A549 (cell line): ENCODE measurements at regions not wholly inside any gene's neighbourhood (a gene's known extent, or its start where the extent isn't known, plus 50 kb on each side); places are given as distances from the start of the nearest gene placed in this dataset.
"Not testable (repeated sequence)": the region's sequence is repeated elsewhere in the genome, so short reads cannot be mapped to it uniquely, and the experiment has no call there.

Experiments used
- ATAC-seq, 2 experiments: fragments of 200-7000 bp in 1 of 2; fragments of >200 bp in 1 of 2; cut with Nextera tagmentation in 1 of 2; cut with Tn5 transposase in 1 of 2; 3 replicates each; pipeline versions ENCODE4 v1.8.0 to v1.9.1; 2018 to 2020; ENCODE audit warnings: mild to moderate bottlenecking in 1 of 2, moderate library complexity in 1 of 2
- CTCF ChIA-PET: fragments of 300-600 bp; sonication (Branson Sonifier 250); formaldehyde crosslinking; extraction: SDS; loops from one replicate; lab custom pipeline; 2021; ENCODE audit warnings: antibody characterized with exemption, inconsistent platforms; lab: Yijun Ruan, JAX
- POLR2A ChIA-PET: fragments of 350-600 bp; formaldehyde crosslinking; extraction: SDS; loops from one replicate; lab custom pipeline; 2021; ENCODE audit warnings: antibody characterized with exemption, inconsistent platforms; lab: Yijun Ruan, JAX
- DNase-seq, 2 experiments: peaks; one replicate each; pipeline versions ENCODE4 v3.0.0 to v3.0.0-alpha.2; 2011 to 2016; ENCODE audit warnings: low read depth in 1 of 2, low spot score in 1 of 2
- FAIRE-seq: peaks from 2 replicates; lab custom pipeline; 2011; peaks lifted over from hg19 to GRCh38; lab: Jason Lieb, UNC
- H3K27ac ChIP-seq, 2 experiments: fragments of >200 bp; sonication (Bioruptor Twin); formaldehyde crosslinking; 3 replicates each; pipeline ENCODE4 v1.5.1; 2016 to 2017
- H3K4me1 ChIP-seq: fragments of >200 bp; sonication (Bioruptor Twin); formaldehyde crosslinking; 3 replicates; pipeline ENCODE4 v1.6.1; 2016
- H3K4me2 ChIP-seq: fragments of >200 bp; sonication (Bioruptor Twin); formaldehyde crosslinking; 3 replicates; pipeline ENCODE4 v1.6.1; 2016
- H3K4me3 ChIP-seq: fragments of >200 bp; sonication (Bioruptor Twin); formaldehyde crosslinking; 3 replicates; pipeline ENCODE4 v1.5.1; 2016
- H3K9me3 ChIP-seq: fragments of >200 bp; sonication (Bioruptor Twin); formaldehyde crosslinking; 3 replicates; pipeline ENCODE4 v1.6.1; 2016
- BCL3 ChIP-seq: fragments of >200 bp; sonication (Bioruptor Twin); formaldehyde crosslinking; IDR thresholded peaks from 3 replicates; pipeline ENCODE4 v1.6.1; 2016
- BHLHE40 ChIP-seq: IDR thresholded peaks from 2 replicates; pipeline ENCODE4 v1.6.1; 2012; ENCODE audit warnings: low read depth, low read length, inconsistent platforms
- CHD4 ChIP-seq: fragments of 200-600 bp; sonication (generic); IDR thresholded peaks from 2 replicates; pipeline ENCODE4 v1.6.1; 2016; ENCODE audit warnings: antibody characterized with exemption, mild to moderate bottlenecking, borderline replicate concordance
- EHMT2 ChIP-seq: fragments of 200-600 bp; sonication (generic); IDR thresholded peaks from 2 replicates; pipeline ENCODE4 v1.6.1; 2016; ENCODE audit warnings: antibody characterized with exemption, low read depth, mild to moderate bottlenecking, moderate library complexity
- FOXS1 ChIP-seq: fragments of 250-450 bp; sonication (Bioruptor Pico); IDR thresholded peaks from 2 replicates; pipeline ENCODE4 v1.5.0; 2020; ENCODE audit warnings: mild to moderate bottlenecking, moderate library complexity
- HOXA7 ChIP-seq: fragments of 250-450 bp; sonication (Bioruptor Pico); IDR thresholded peaks from 2 replicates; pipeline ENCODE4 v1.5.0; 2020; ENCODE audit warnings: mild to moderate bottlenecking, moderate library complexity
- KDM1A ChIP-seq: fragments of 200-600 bp; sonication (generic); IDR thresholded peaks from 2 replicates; pipeline ENCODE4 v1.6.1; 2016; ENCODE audit warnings: low read depth, mild to moderate bottlenecking
- MAFK ChIP-seq: fragments of 450-650 bp; IDR thresholded peaks from 2 replicates; pipeline ENCODE4 v1.6.1; 2014; ENCODE audit not compliant: partially characterized antibody
- NFE2L2 ChIP-seq: fragments of 150-350 bp; conservative IDR thresholded peaks from 2 replicates; pipeline ENCODE4 v1.6.1; 2014; ENCODE audit warnings: low read length
- NPAS2 ChIP-seq: fragments of 250-450 bp; sonication (Bioruptor Pico); IDR thresholded peaks from 2 replicates; pipeline ENCODE4 v1.8.0; 2022; ENCODE audit warnings: mild to moderate bottlenecking, moderate library complexity, borderline replicate concordance
- NR3C1 ChIP-seq: fragments of >200 bp; sonication (Bioruptor Twin); formaldehyde crosslinking; IDR thresholded peaks from 3 replicates; pipeline ENCODE4 v1.6.1; 2017
- PHF8 ChIP-seq: fragments of 200-600 bp; sonication (generic); IDR thresholded peaks from 2 replicates; pipeline ENCODE4 v1.6.1; 2016; ENCODE audit warnings: low read depth, mild to moderate bottlenecking, antibody characterized with exemption, moderate library complexity, borderline replicate concordance
- RAD21 ChIP-seq, 2 experiments: fragments of >200 bp in 1 of 2; sonication (Bioruptor Twin) in 1 of 2; formaldehyde crosslinking in 1 of 2; IDR thresholded peaks in 1 of 2; conservative IDR thresholded peaks in 1 of 2; 2 replicates in 1 of 2; 3 replicates in 1 of 2; pipeline ENCODE4 v1.6.1; 2012 to 2018; ENCODE audit warnings: inconsistent platforms in 1 of 2
- RARB ChIP-seq: fragments of 250-450 bp; sonication (Bioruptor Pico); IDR thresholded peaks from 2 replicates; pipeline ENCODE4 v1.8.0; 2021; ENCODE audit warnings: mild to moderate bottlenecking, moderate library complexity
- RNF2 ChIP-seq: fragments of 200-600 bp; sonication (generic); IDR thresholded peaks from 2 replicates; pipeline ENCODE4 v1.6.1; 2016; ENCODE audit warnings: low read depth, mild to moderate bottlenecking, antibody characterized with exemption, moderate library complexity, borderline replicate concordance
- SREBF2 ChIP-seq: fragments of 450-650 bp; IDR thresholded peaks from 2 replicates; pipeline ENCODE4 v1.6.1; 2014; ENCODE audit warnings: mild to moderate bottlenecking, moderate library complexity
- TP53 ChIP-seq: fragments of 250-450 bp; sonication (Bioruptor Pico); IDR thresholded peaks from 2 replicates; pipeline ENCODE4 v1.5.0; 2021; ENCODE audit warnings: mild to moderate bottlenecking, moderate library complexity
- ZFP36 ChIP-seq: fragments of 450-650 bp; IDR thresholded peaks from 2 replicates; pipeline ENCODE4 v1.6.1; 2014; ENCODE audit warnings: borderline replicate concordance; ENCODE audit not compliant: partially characterized antibody
- WGBS: methylation state at CpG from one replicate; pipeline ENCODE4 v1.1.6; 2017; ENCODE audit errors: missing lambda C conversion rate; 5-methylcytosine and 5-hydroxymethylcytosine counted together
- TF ChIP-seq, protein P1 (sequence below): fragments of >200 bp; sonication (Bioruptor Twin); formaldehyde crosslinking; IDR thresholded peaks from 3 replicates; pipeline ENCODE4 v1.5.1; 2016
- TF ChIP-seq, protein P2 (sequence below): fragments of 250-450 bp; sonication (Bioruptor Pico); IDR thresholded peaks from 2 replicates; pipeline ENCODE4 v1.5.0; 2021; ENCODE audit warnings: mild to moderate bottlenecking, moderate library complexity, borderline replicate concordance
- TF ChIP-seq, protein P3 (sequence below): fragments of 200-600 bp; sonication (generic); IDR thresholded peaks from 2 replicates; pipeline ENCODE4 v1.6.1; 2016; ENCODE audit warnings: antibody characterized with exemption, mild to moderate bottlenecking, moderate library complexity

DNA sequence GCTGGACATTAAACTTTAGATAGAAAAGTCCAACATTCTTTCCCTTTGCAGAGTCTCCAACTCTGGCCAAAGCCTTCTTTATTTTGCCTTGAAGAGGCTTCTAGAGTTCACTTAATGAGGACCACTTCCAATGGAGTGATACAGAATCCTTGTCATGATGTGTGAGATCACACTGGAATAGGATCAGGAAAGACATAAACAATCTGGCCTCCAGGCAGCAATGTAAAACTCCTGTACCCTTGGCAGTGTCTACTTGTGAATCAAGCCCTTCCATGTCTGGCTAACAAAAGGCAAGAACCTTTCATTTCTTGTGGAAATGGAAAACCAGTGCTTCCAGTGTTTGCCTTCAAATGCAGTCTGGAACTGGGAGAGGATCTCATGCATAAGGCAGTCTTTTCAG is 56.5 kb upstream of the FIBIN start:
- H3K9me3 ChIP-seq, result no peaks in the 10 kb centered on the region
- no peak overlapping the region for H3K27ac ChIP-seq
- no peak for ATAC-seq
- POLR2A ChIA-PET, result no interaction called here
- no peak for DNase-seq
- H3K4me1 ChIP-seq, result no peaks in the 10 kb centered on the region
- no peak overlapping the region for H3K4me3 ChIP-seq
- FAIRE-seq, result no peak
- TF ChIP-seq, protein P1, sequence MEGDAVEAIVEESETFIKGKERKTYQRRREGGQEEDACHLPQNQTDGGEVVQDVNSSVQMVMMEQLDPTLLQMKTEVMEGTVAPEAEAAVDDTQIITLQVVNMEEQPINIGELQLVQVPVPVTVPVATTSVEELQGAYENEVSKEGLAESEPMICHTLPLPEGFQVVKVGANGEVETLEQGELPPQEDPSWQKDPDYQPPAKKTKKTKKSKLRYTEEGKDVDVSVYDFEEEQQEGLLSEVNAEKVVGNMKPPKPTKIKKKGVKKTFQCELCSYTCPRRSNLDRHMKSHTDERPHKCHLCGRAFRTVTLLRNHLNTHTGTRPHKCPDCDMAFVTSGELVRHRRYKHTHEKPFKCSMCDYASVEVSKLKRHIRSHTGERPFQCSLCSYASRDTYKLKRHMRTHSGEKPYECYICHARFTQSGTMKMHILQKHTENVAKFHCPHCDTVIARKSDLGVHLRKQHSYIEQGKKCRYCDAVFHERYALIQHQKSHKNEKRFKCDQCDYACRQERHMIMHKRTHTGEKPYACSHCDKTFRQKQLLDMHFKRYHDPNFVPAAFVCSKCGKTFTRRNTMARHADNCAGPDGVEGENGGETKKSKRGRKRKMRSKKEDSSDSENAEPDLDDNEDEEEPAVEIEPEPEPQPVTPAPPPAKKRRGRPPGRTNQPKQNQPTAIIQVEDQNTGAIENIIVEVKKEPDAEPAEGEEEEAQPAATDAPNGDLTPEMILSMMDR, result no peak
- TF ChIP-seq NR3C1 (no peak), PHF8 (no peak), FOXS1 (CRISPR knock-in tag) (no peak), SREBF2 (no peak), BHLHE40 (no peak), ZFP36 (no peak), NFE2L2 (no peak), CHD4 (no peak), MAFK (no peak), TP53 (CRISPR knock-in tag) (no peak), EHMT2 (no peak)
- TF ChIP-seq, protein P2, sequence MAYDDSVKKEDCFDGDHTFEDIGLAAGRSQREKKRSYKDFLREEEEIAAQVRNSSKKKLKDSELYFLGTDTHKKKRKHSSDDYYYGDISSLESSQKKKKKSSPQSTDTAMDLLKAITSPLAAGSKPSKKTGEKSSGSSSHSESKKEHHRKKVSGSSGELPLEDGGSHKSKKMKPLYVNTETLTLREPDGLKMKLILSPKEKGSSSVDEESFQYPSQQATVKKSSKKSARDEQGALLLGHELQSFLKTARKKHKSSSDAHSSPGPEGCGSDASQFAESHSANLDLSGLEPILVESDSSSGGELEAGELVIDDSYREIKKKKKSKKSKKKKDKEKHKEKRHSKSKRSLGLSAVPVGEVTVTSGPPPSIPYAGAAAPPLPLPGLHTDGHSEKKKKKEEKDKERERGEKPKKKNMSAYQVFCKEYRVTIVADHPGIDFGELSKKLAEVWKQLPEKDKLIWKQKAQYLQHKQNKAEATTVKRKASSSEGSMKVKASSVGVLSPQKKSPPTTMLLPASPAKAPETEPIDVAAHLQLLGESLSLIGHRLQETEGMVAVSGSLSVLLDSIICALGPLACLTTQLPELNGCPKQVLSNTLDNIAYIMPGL (CRISPR knock-in tag), result no peak
- CTCF ChIA-PET, result no interaction called here
- no peak overlapping the region for H3K4me2 ChIP-seq

- POLR2A ChIA-PET, H3K4me2 ChIP-seq, H3K4me1 ChIP-seq, H3K4me3 ChIP-seq, H3K9me3 ChIP-seq, ATAC-seq, DNase-seq, H3K27ac ChIP-seq, FAIRE-seq: not testable (repeated sequence)
- WGBS, result 5% methylated on average over 2 of the region's 2 CpGs
- CTCF ChIA-PET, result interaction anchor here (0.9 kb wide), 1 partner anchor 219 kb away, joined by 3 read pairs; no protein-coding TSS in a partner anchor
Observed at GRCh38 chr11:26940501-26940900, 53.4 kb upstream of the FIBIN start.

- POLR2A ChIA-PET, result no interaction called here
- 3% methylated on average over 3 of the region's 3 CpGs for WGBS
- H3K4me3 ChIP-seq, result no peak overlapping the region
- no peaks in the 10 kb centered on the region for H3K4me1 ChIP-seq
- no peak overlapping the region for H3K27ac ChIP-seq
- H3K4me2 ChIP-seq, result no peak overlapping the region
- FAIRE-seq, result no peak
- CTCF ChIA-PET, result no interaction called here
- no peak for ATAC-seq
- no peaks in the 10 kb centered on the region for H3K9me3 ChIP-seq
- no peak for DNase-seq
- TF ChIP-seq, protein P3, sequence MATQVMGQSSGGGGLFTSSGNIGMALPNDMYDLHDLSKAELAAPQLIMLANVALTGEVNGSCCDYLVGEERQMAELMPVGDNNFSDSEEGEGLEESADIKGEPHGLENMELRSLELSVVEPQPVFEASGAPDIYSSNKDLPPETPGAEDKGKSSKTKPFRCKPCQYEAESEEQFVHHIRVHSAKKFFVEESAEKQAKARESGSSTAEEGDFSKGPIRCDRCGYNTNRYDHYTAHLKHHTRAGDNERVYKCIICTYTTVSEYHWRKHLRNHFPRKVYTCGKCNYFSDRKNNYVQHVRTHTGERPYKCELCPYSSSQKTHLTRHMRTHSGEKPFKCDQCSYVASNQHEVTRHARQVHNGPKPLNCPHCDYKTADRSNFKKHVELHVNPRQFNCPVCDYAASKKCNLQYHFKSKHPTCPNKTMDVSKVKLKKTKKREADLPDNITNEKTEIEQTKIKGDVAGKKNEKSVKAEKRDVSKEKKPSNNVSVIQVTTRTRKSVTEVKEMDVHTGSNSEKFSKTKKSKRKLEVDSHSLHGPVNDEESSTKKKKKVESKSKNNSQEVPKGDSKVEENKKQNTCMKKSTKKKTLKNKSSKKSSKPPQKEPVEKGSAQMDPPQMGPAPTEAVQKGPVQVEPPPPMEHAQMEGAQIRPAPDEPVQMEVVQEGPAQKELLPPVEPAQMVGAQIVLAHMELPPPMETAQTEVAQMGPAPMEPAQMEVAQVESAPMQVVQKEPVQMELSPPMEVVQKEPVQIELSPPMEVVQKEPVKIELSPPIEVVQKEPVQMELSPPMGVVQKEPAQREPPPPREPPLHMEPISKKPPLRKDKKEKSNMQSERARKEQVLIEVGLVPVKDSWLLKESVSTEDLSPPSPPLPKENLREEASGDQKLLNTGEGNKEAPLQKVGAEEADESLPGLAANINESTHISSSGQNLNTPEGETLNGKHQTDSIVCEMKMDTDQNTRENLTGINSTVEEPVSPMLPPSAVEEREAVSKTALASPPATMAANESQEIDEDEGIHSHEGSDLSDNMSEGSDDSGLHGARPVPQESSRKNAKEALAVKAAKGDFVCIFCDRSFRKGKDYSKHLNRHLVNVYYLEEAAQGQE, result no peak
- no peak for TF ChIP-seq FOXS1 (CRISPR knock-in tag)
- TF ChIP-seq BCL3, result no peak
- no peak for TF ChIP-seq RNF2
- TF ChIP-seq, protein P1, result no peak
- TF ChIP-seq, protein P2 (CRISPR knock-in tag), result no peak
- TF ChIP-seq KDM1A, result no peak
- TF ChIP-seq RARB (CRISPR knock-in tag), result no peak
- TF ChIP-seq HOXA7 (CRISPR knock-in tag), result no peak
- no peak for TF ChIP-seq RAD21 (conservative IDR thresholded peaks at IDR 0.05 in 1 of 2, IDR thresholded peaks at IDR 0.05 in 1 of 2)
- TF ChIP-seq NPAS2, result no peak
Observed at GRCh38 chr11:26942356-26942755, 51.6 kb upstream of the FIBIN start.
